ENCODE measurements at regions not wholly inside any gene's neighbourhood (a gene's known extent, or its start where the extent isn't known, plus 50 kb on each side); places are given as distances from the start of the nearest gene placed in this dataset.

- TF ChIP-seq CTCF (IDR thresholded peaks at IDR 0.05) (no peak), POLR2A (IDR thresholded peaks at IDR 0.05) (no peak), POLR2AphosphoS5 (IDR thresholded peaks at IDR 0.05) (no peak)
Measured at GRCh38 chr13:108439556-108439955, 170.0 kb downstream of the TNFSF13B start.

Data from gastroesophageal sphincter (tissue), 3 donors.